GM06990 (cell line): ENCODE measurements at regions not wholly inside any gene's neighbourhood (a gene's known extent, or its start where the extent isn't known, plus 50 kb on each side); places are given as distances from the start of the nearest gene placed in this dataset.

ENCODE experiments used
- DNase-seq: peaks from one replicate; pipeline ENCODE4 v3.0.0-alpha.2; 2011; ENCODE audit not compliant: insufficient read length; ENCODE audit errors: extremely low read depth
- H3K27me3 ChIP-seq: replicated peaks from 2 replicates; pipeline ENCODE4 v1.6.0; 2011; ENCODE audit warnings: low read length; ENCODE audit not compliant: control insufficient read depth, insufficient read depth
- H3K36me3 ChIP-seq: 2 replicates; pipeline ENCODE4 v1.5.1; 2011; ENCODE audit warnings: low read length; ENCODE audit not compliant: control insufficient read depth, insufficient read depth
- H3K4me3 ChIP-seq: replicated peaks from 2 replicates; pipeline ENCODE4 v1.5.1; 2011; ENCODE audit warnings: low read depth, mild to moderate bottlenecking, control low read depth, low read length
- CTCF ChIP-seq: IDR thresholded peaks from 2 replicates; pipeline ENCODE4 v1.5.1; 2011; ENCODE audit warnings: low read length, control low read depth, mild to moderate bottlenecking, inconsistent platforms; ENCODE audit not compliant: insufficient read depth, poor library complexity, severe bottlenecking

GRCh38 chr15:39502082-39502447 is 78.8 kb upstream of the THBS1 start:
- Histone ChIP-seq H3K36me3 (no peaks in the 10 kb centered on the region), H3K4me3 (no peak overlapping the region), H3K27me3 (no peaks in the 10 kb centered on the region; the same call in 1 of the 2 replicates)
- TF ChIP-seq CTCF, result no peak
- DNase-seq, result no peak

- Histone ChIP-seq H3K27me3 (no peaks in the 10 kb centered on the region; the same call in 1 of the 2 replicates), H3K4me3 (no peak overlapping the region), H3K36me3 (no peaks in the 10 kb centered on the region)
- TF ChIP-seq CTCF, result no peak
- no peak for DNase-seq
Measured at GRCh38 chr15:39502611-39503195, 78.2 kb upstream of the THBS1 start.

- Histone ChIP-seq H3K27me3 (no peaks in the 10 kb centered on the region; the same call in 1 of the 2 replicates), H3K4me3 (no peak overlapping the region), H3K36me3 (no peaks in the 10 kb centered on the region)
- TF ChIP-seq CTCF, result no peak
- DNase-seq, result no peak
Measured at GRCh38 chr15:39503526-39503925, 77.4 kb upstream of the THBS1 start.

GRCh38 chr15:39504808-39505207 is 76.1 kb upstream of the THBS1 start:
- no peak for DNase-seq
- Histone ChIP-seq H3K36me3 (no peaks in the 10 kb centered on the region), H3K27me3 (no peaks in the 10 kb centered on the region; the same call in 1 of the 2 replicates), H3K4me3 (no peak overlapping the region)
- no peak for TF ChIP-seq CTCF

- TF ChIP-seq CTCF, result no peak
- DNase-seq, result no peak
- Histone ChIP-seq H3K4me3 (no peak overlapping the region), H3K36me3 (no peaks in the 10 kb centered on the region), H3K27me3 (no peaks in the 10 kb centered on the region; the same call in 1 of the 2 replicates)
Measured at GRCh38 chr15:39506146-39506545, 74.7 kb upstream of the THBS1 start.

GRCh38 chr15:39508536-39508935 is 72.3 kb upstream of the THBS1 start:
- H3K36me3 ChIP-seq, result no peaks in the 10 kb centered on the region
- no peak for TF ChIP-seq CTCF
- DNase-seq, result no peak
- no peak overlapping the region for H3K4me3 ChIP-seq
- no peaks in the 10 kb centered on the region; the same call in 1 of the 2 replicates for H3K27me3 ChIP-seq
